MM.1S (cell line): ENCODE measurements at regions not wholly inside any gene's neighbourhood (a gene's known extent, or its start where the extent isn't known, plus 50 kb on each side); places are given as distances from the start of the nearest gene placed in this dataset.

Experiments
- DNase-seq: peaks from one replicate; pipeline ENCODE4 v3.0.0-alpha.2; 2015
- H2AFZ ChIP-seq: fragments of 300-600 bp; sonication (generic); 2 replicates; pipeline ENCODE4 v1.6.0; 2016; ENCODE audit warnings: antibody characterized with exemption, low read length
- H3F3A ChIP-seq: fragments of 300-600 bp; sonication (generic); 2 replicates; pipeline ENCODE4 v1.6.1; 2016; ENCODE audit warnings: mild to moderate bottlenecking, antibody characterized with exemption, low read length, moderate library complexity, mixed read lengths; ENCODE audit not compliant: insufficient read depth
- H3K27ac ChIP-seq: fragments of 300-600 bp; sonication (generic); 2 replicates; pipeline ENCODE4 v1.5.1; 2016; ENCODE audit warnings: mild to moderate bottlenecking, low read length
- H3K27me3 ChIP-seq: fragments of 300-600 bp; sonication (generic); replicated peaks from 2 replicates; pipeline ENCODE4 v1.6.0; 2016; ENCODE audit warnings: low read length; ENCODE audit not compliant: insufficient read depth
- H3K36me3 ChIP-seq: fragments of 300-600 bp; sonication (generic); replicated peaks from 2 replicates; pipeline ENCODE4 v1.6.1; 2016; ENCODE audit warnings: mild to moderate bottlenecking, low read length, mixed read lengths; ENCODE audit not compliant: insufficient read depth
- H3K4me1 ChIP-seq: fragments of 300-600 bp; sonication (generic); 2 replicates; pipeline ENCODE4 v1.6.1; 2016; ENCODE audit warnings: low read length, mixed read lengths
- H3K4me2 ChIP-seq: fragments of 300-600 bp; sonication (generic); 2 replicates; pipeline ENCODE4 v1.6.0; 2016; ENCODE audit warnings: low read depth, low read length
- H3K4me3 ChIP-seq: fragments of 300-600 bp; sonication (generic); 2 replicates; pipeline ENCODE4 v1.5.1; 2016; ENCODE audit warnings: low read length, mixed read lengths
- H3K79me2 ChIP-seq: fragments of 300-600 bp; sonication (generic); 2 replicates; pipeline ENCODE4 v1.6.1; 2016; ENCODE audit warnings: mixed run types, low read length, mixed read lengths
- H3K9ac ChIP-seq: fragments of 300-600 bp; sonication (generic); 2 replicates; pipeline ENCODE4 v1.6.1; 2016; ENCODE audit warnings: low read length, mixed read lengths
- H3K9me2 ChIP-seq: fragments of 300-600 bp; sonication (generic); replicated peaks from 2 replicates; pipeline ENCODE4 v1.6.1; 2016; ENCODE audit warnings: mild to moderate bottlenecking, low read length, mixed read lengths; ENCODE audit not compliant: insufficient read depth
- H3K9me3 ChIP-seq: fragments of 300-600 bp; sonication (generic); replicated peaks from 2 replicates; pipeline ENCODE4 v1.6.1; 2016; ENCODE audit warnings: mild to moderate bottlenecking, low read length, mixed read lengths; ENCODE audit not compliant: insufficient read depth
- H4K20me1 ChIP-seq: fragments of 300-600 bp; sonication (generic); 2 replicates; pipeline ENCODE4 v1.6.1; 2016; ENCODE audit warnings: mild to moderate bottlenecking, low read length, moderate library complexity, mixed read lengths; ENCODE audit not compliant: insufficient read depth
- EZH2 ChIP-seq: fragments of 300-600 bp; sonication (generic); optimal IDR thresholded peaks from 2 replicates; pipeline ENCODE3; 2017; ENCODE audit warnings: low read depth, mild to moderate bottlenecking, antibody characterized with exemption, low read length, mixed read lengths
- EZH2phosphoT487 ChIP-seq: fragments of 300-600 bp; sonication (generic); IDR thresholded peaks from 2 replicates; pipeline ENCODE4 v1.6.1; 2018; ENCODE audit warnings: antibody characterized with exemption, low read length
- TF ChIP-seq, protein P1 (sequence below): fragments of 300-600 bp; sonication (generic); IDR thresholded peaks from 2 replicates; pipeline ENCODE4 v1.5.1; 2016; ENCODE audit warnings: antibody characterized with exemption, low read length, mixed read lengths

DNA sequence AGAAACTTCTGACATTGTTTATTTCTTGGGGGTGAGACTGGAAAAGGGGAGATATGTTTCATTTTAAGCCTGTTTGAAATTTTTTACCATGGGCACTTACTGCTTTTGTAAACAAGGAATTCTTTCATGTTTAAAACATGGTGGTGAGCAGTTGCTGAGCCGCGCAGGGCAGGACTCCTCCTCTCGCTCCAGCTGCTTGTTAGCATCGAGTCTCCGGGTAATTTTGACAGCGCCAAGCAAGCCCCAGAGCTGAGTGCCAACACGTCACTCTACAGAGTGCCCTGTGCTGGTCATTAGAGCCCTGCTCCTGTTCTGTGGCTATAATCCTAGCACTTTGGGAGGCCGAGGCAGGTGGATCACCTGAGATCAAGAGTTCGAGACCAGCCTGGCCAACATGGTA lies 116.5 kb upstream of the MSX2 start:
- Histone ChIP-seq H3K27me3 (no peaks in the 10 kb centered on the region), H3F3A (no peaks in the 10 kb centered on the region), H3K9me2 (no peaks in the 10 kb centered on the region), H3K9ac (no peak overlapping the region), H3K4me2 (no peak overlapping the region), H3K36me3 (no peaks in the 10 kb centered on the region), H2AFZ (no peak overlapping the region), H3K9me3 (no peaks in the 10 kb centered on the region), H3K4me3 (no peak overlapping the region), H3K4me1 (no peaks in the 10 kb centered on the region), H3K27ac (no peak overlapping the region), H3K79me2 (no peaks in the 10 kb centered on the region), H4K20me1 (no peaks in the 10 kb centered on the region)
- TF ChIP-seq EZH2phosphoT487 (no peak), EZH2 (no peak)
- TF ChIP-seq, protein P1, sequence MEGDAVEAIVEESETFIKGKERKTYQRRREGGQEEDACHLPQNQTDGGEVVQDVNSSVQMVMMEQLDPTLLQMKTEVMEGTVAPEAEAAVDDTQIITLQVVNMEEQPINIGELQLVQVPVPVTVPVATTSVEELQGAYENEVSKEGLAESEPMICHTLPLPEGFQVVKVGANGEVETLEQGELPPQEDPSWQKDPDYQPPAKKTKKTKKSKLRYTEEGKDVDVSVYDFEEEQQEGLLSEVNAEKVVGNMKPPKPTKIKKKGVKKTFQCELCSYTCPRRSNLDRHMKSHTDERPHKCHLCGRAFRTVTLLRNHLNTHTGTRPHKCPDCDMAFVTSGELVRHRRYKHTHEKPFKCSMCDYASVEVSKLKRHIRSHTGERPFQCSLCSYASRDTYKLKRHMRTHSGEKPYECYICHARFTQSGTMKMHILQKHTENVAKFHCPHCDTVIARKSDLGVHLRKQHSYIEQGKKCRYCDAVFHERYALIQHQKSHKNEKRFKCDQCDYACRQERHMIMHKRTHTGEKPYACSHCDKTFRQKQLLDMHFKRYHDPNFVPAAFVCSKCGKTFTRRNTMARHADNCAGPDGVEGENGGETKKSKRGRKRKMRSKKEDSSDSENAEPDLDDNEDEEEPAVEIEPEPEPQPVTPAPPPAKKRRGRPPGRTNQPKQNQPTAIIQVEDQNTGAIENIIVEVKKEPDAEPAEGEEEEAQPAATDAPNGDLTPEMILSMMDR: no peak
- DNase-seq: no peak

GRCh38 chr5:174608631-174609097 lies 115.7 kb upstream of the MSX2 start:
- no peaks in the 10 kb centered on the region for H4K20me1 ChIP-seq
- no peaks in the 10 kb centered on the region for H3K36me3 ChIP-seq
- no peak overlapping the region for H3K9ac ChIP-seq
- no peaks in the 10 kb centered on the region for H3K4me1 ChIP-seq
- no peaks in the 10 kb centered on the region for H3K27me3 ChIP-seq
- no peaks in the 10 kb centered on the region for H3F3A ChIP-seq
- H3K79me2 ChIP-seq: no peaks in the 10 kb centered on the region
- no peak for DNase-seq
- H3K27ac ChIP-seq: no peak overlapping the region
- no peaks in the 10 kb centered on the region for H3K9me2 ChIP-seq
- no peak overlapping the region for H3K4me3 ChIP-seq
- no peak for TF ChIP-seq EZH2
- TF ChIP-seq, protein P1: no peak
- TF ChIP-seq EZH2phosphoT487: no peak
- no peak overlapping the region for H3K4me2 ChIP-seq
- no peaks in the 10 kb centered on the region for H3K9me3 ChIP-seq
- H2AFZ ChIP-seq: 0 out of 2 replicates have a peak overlapping the region, but pooled peaks have one; percentile 3

DNA sequence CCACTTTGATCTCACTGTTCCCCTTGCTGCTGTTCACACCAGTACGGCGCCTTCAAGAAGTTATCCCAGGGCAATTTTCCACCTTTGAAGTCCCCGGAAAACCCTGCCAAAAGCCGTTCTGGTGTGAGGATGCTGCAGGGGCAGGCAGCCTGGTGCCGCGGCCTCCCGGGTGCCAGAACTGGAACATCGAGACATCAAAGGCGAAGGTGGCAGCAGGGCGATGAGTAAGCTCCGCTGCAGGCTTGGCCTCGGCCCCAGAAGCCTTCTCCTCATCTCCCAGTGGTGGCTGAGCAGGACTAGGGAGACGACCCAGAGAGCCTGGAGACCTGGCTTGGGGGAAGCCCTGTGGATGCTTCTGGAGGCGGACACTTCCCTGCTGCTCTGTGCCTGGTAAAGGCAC lies 115.3 kb upstream of the MSX2 start:
- no peak overlapping the region for H3K27ac ChIP-seq
- H3K4me1 ChIP-seq: no peaks in the 10 kb centered on the region
- TF ChIP-seq, protein P1: no peak
- TF ChIP-seq EZH2: no peak
- TF ChIP-seq EZH2phosphoT487: no peak
- H3K4me2 ChIP-seq: no peak overlapping the region
- 0 out of 2 replicates have a peak overlapping the region, but pooled peaks have one; percentile 3 for H2AFZ ChIP-seq
- no peaks in the 10 kb centered on the region for H3K9me2 ChIP-seq
- no peak overlapping the region for H3K4me3 ChIP-seq
- no peaks in the 10 kb centered on the region for H4K20me1 ChIP-seq
- no peak overlapping the region for H3K9ac ChIP-seq
- H3K36me3 ChIP-seq: no peaks in the 10 kb centered on the region
- H3K27me3 ChIP-seq: no peaks in the 10 kb centered on the region
- H3K9me3 ChIP-seq: no peaks in the 10 kb centered on the region
- DNase-seq: no peak
- H3K79me2 ChIP-seq: no peaks in the 10 kb centered on the region
- no peaks in the 10 kb centered on the region for H3F3A ChIP-seq
